Endothelial cell (in vitro differentiated cells): ENCODE measurements at regions not wholly inside any gene's neighbourhood (a gene's known extent, or its start where the extent isn't known, plus 50 kb on each side); places are given as distances from the start of the nearest gene placed in this dataset.

Source experiments
- DNase-seq: peaks from one replicate; pipeline ENCODE4 v3.0.0; 2021; ENCODE audit warnings: low spot score
- H3K27ac Mint-ChIP-seq: one replicate; pipeline ENCODE4 v1.8.0; 2021; ENCODE audit warnings: mixed read lengths, inconsistent platforms; ENCODE audit not compliant: unreplicated experiment
- H3K27me3 Mint-ChIP-seq: one replicate; pipeline ENCODE4 v1.8.0; 2021; ENCODE audit warnings: mild to moderate bottlenecking, moderate library complexity, mixed read lengths, inconsistent platforms; ENCODE audit not compliant: unreplicated experiment
- H3K36me3 Mint-ChIP-seq: one replicate; pipeline ENCODE4 v1.8.0; 2021; ENCODE audit warnings: mild to moderate bottlenecking, low read depth, mixed read lengths, inconsistent platforms; ENCODE audit not compliant: unreplicated experiment
- H3K4me1 Mint-ChIP-seq: one replicate; pipeline ENCODE4 v1.8.0; 2021; ENCODE audit warnings: mild to moderate bottlenecking, mixed read lengths, inconsistent platforms; ENCODE audit not compliant: unreplicated experiment
- H3K4me3 Mint-ChIP-seq: one replicate; pipeline ENCODE4 v1.8.0; 2021; ENCODE audit warnings: mild to moderate bottlenecking, mixed read lengths, inconsistent platforms; ENCODE audit not compliant: unreplicated experiment
- H3K9me3 Mint-ChIP-seq: one replicate; pipeline ENCODE4 v1.8.0; 2021; ENCODE audit warnings: mixed read lengths, inconsistent platforms; ENCODE audit not compliant: unreplicated experiment
- CTCF ChIP-seq: fragments of 200-600 bp; sonication (generic); IDR thresholded peaks from one replicate; pipeline ENCODE4 v1.5.0; 2021; ENCODE audit warnings: antibody characterized with exemption; ENCODE audit not compliant: unreplicated experiment

- Mint-ChIP-seq H3K4me3 (no peak overlapping the region), H3K4me1 (no peaks in the 10 kb centered on the region), H3K27me3 (no peaks in the 10 kb centered on the region), H3K9me3 (no peaks in the 10 kb centered on the region), H3K27ac (no peak overlapping the region), H3K36me3 (no peaks in the 10 kb centered on the region)
- TF ChIP-seq CTCF, result no peak
- no peak for DNase-seq
Measured at GRCh38 chr17:15092762-15093161, 172.4 kb downstream of the PMP22 start.

GRCh38 chr17:15092261-15092660 lies 172.9 kb downstream of the PMP22 start:
- no peak for DNase-seq
- Mint-ChIP-seq H3K9me3 (no peaks in the 10 kb centered on the region), H3K4me1 (no peaks in the 10 kb centered on the region), H3K36me3 (no peaks in the 10 kb centered on the region), H3K27ac (no peak overlapping the region), H3K4me3 (no peak overlapping the region), H3K27me3 (no peaks in the 10 kb centered on the region)
- no peak for TF ChIP-seq CTCF

GRCh38 chr17:15091825-15092224 lies 173.3 kb downstream of the PMP22 start:
- no peaks in the 10 kb centered on the region for H3K27me3 Mint-ChIP-seq
- H3K4me3 Mint-ChIP-seq, result no peak overlapping the region
- DNase-seq, result no peak
- TF ChIP-seq CTCF, result no peak
- no peaks in the 10 kb centered on the region for H3K9me3 Mint-ChIP-seq
- H3K4me1 Mint-ChIP-seq, result no peaks in the 10 kb centered on the region
- H3K36me3 Mint-ChIP-seq, result no peaks in the 10 kb centered on the region
- H3K27ac Mint-ChIP-seq, result no peak overlapping the region

GRCh38 chr17:15090533-15090932 lies 174.6 kb downstream of the PMP22 start:
- no peaks in the 10 kb centered on the region for H3K27me3 Mint-ChIP-seq
- no peak overlapping the region for H3K4me3 Mint-ChIP-seq
- TF ChIP-seq CTCF, result no peak

GRCh38 chr17:15087946-15088345 lies 177.2 kb downstream of the PMP22 start:
- Mint-ChIP-seq H3K27me3 (no peaks in the 10 kb centered on the region), H3K9me3 (no peaks in the 10 kb centered on the region), H3K36me3 (no peaks in the 10 kb centered on the region), H3K4me3 (no peak overlapping the region), H3K4me1 (no peaks in the 10 kb centered on the region), H3K27ac (no peak overlapping the region)
- TF ChIP-seq CTCF, result no peak
- DNase-seq, result no peak

More at GRCh38 chr17:15090533-15090932, 174.6 kb downstream of the PMP22 start:
- Mint-ChIP-seq H3K27ac (no peak overlapping the region), H3K4me1 (no peaks in the 10 kb centered on the region), H3K9me3 (no peaks in the 10 kb centered on the region), H3K36me3 (no peaks in the 10 kb centered on the region)
- DNase-seq, result no peak
